Activated naive CD4-positive, alpha-beta T cell treated with anti-CD3 and anti-CD28 coated beads, Interleukin-2, amount 50 U/mL, for 72 hours (primary cell): ENCODE measurements at regions not wholly inside any gene's neighbourhood (a gene's known extent, or its start where the extent isn't known, plus 50 kb on each side); places are given as distances from the start of the nearest gene placed in this dataset.

Experiments
- ATAC-seq, 2 donors: fragments of 150-1000 bp; cut with Tn5 transposase; 2 replicates each; pipeline ENCODE4 v1.10.0; 2021; ENCODE audit warnings: mild to moderate bottlenecking in 2 of 2, moderate library complexity in 2 of 2
- DNase-seq, 2 donors: peaks; one replicate each; pipeline ENCODE4 v3.0.0; 2021 to 2022; ENCODE audit warnings: low spot score in 2 of 2
- H3K27ac Mint-ChIP-seq, 2 donors: one replicate each; pipeline ENCODE4 v1.8.0; 2022; ENCODE audit warnings: mild to moderate bottlenecking in 2 of 2, mixed read lengths in 2 of 2
- H3K36me3 Mint-ChIP-seq, 2 donors: one replicate each; pipeline ENCODE4 v1.8.0; 2022; ENCODE audit warnings: mixed read lengths in 2 of 2
- H3K9me3 Mint-ChIP-seq, 2 donors: one replicate each; pipeline ENCODE4 v1.8.0; 2022; ENCODE audit warnings: mixed read lengths in 2 of 2

GRCh38 chr12:132439333-132439904 is 50.5 kb upstream of the FBRSL1 start:
- peak overlapping the region in 1 of 2 donors; percentile 77 for H3K27ac Mint-ChIP-seq
- H3K36me3 Mint-ChIP-seq, result no peaks in the 10 kb centered on the region
- ATAC-seq (peak in 1 of 2 donors; percentile 22), DNase-seq (no peak)
- no peaks in the 10 kb centered on the region for H3K9me3 Mint-ChIP-seq

GRCh38 chr12:132438726-132439125 is 51.2 kb upstream of the FBRSL1 start:
- DNase-seq, result no peak
- Mint-ChIP-seq H3K9me3 (no peaks in the 10 kb centered on the region), H3K27ac (no peak overlapping the region)

GRCh38 chr12:132437943-132438700 is 51.8 kb upstream of the FBRSL1 start:
- Mint-ChIP-seq H3K36me3 (no peaks in the 10 kb centered on the region), H3K27ac (no peak overlapping the region), H3K9me3 (no peaks in the 10 kb centered on the region)
- peak in 1 of 2 donors; percentile 43 for ATAC-seq
- no peak for DNase-seq

More at GRCh38 chr12:132438726-132439125, 51.2 kb upstream of the FBRSL1 start:
- no peak for ATAC-seq
- no peaks in the 10 kb centered on the region for H3K36me3 Mint-ChIP-seq

GRCh38 chr12:132437252-132437932 is 52.6 kb upstream of the FBRSL1 start:
- Mint-ChIP-seq H3K36me3 (no peaks in the 10 kb centered on the region), H3K27ac (no peak overlapping the region), H3K9me3 (no peaks in the 10 kb centered on the region)
- ATAC-seq (peak; percentile 37 to 53), DNase-seq (no peak)

GRCh38 chr12:132436791-132437251 is 53.1 kb upstream of the FBRSL1 start:
- no peaks in the 10 kb centered on the region for H3K36me3 Mint-ChIP-seq
- no peak overlapping the region for H3K27ac Mint-ChIP-seq
- ATAC-seq (no peak), DNase-seq (no peak)
- no peaks in the 10 kb centered on the region for H3K9me3 Mint-ChIP-seq

- no peak overlapping the region for H3K27ac Mint-ChIP-seq
Observed at GRCh38 chr12:132435486-132436187, 54.3 kb upstream of the FBRSL1 start.

GRCh38 chr12:132433641-132434395 is 56.1 kb upstream of the FBRSL1 start:
- no peak for DNase-seq
- H3K9me3 Mint-ChIP-seq, result no peaks in the 10 kb centered on the region
- no peak overlapping the region for H3K27ac Mint-ChIP-seq

More at GRCh38 chr12:132435486-132436187, 54.3 kb upstream of the FBRSL1 start:
- H3K9me3 Mint-ChIP-seq, result no peaks in the 10 kb centered on the region
- H3K36me3 Mint-ChIP-seq, result no peaks in the 10 kb centered on the region
- no peak for DNase-seq
- ATAC-seq, result no peak

GRCh38 chr12:132432721-132433577 is 57.0 kb upstream of the FBRSL1 start:
- ATAC-seq, result no peak
- Mint-ChIP-seq H3K36me3 (no peaks in the 10 kb centered on the region), H3K27ac (no peak overlapping the region), H3K9me3 (no peaks in the 10 kb centered on the region)
- DNase-seq, result no peak

More at GRCh38 chr12:132433641-132434395, 56.1 kb upstream of the FBRSL1 start:
- ATAC-seq, result no peak
- H3K36me3 Mint-ChIP-seq, result no peaks in the 10 kb centered on the region

- Mint-ChIP-seq H3K36me3 (no peaks in the 10 kb centered on the region), H3K9me3 (no peaks in the 10 kb centered on the region), H3K27ac (no peak overlapping the region)
- ATAC-seq, result no peak
- no peak for DNase-seq
Observed at GRCh38 chr12:132432126-132432705, 57.7 kb upstream of the FBRSL1 start.

- peaks cover 0 to under 1% of the 10 kb centered on the region in 2 donors for H3K36me3 Mint-ChIP-seq
- DNase-seq, result no peak
- no peak for ATAC-seq
- H3K27ac Mint-ChIP-seq, result no peak overlapping the region
- H3K9me3 Mint-ChIP-seq, result no peaks in the 10 kb centered on the region
Observed at GRCh38 chr12:132430838-132431774, 58.8 kb upstream of the FBRSL1 start.

GRCh38 chr12:132429946-132430643 is 59.9 kb upstream of the FBRSL1 start:
- peak; percentile 79 to 87 for ATAC-seq
- Mint-ChIP-seq H3K27ac (peak overlapping the region in 1 of 2 donors; percentile 63), H3K9me3 (peaks cover 0 to 2% of the 10 kb centered on the region in 2 donors), H3K36me3 (peaks cover 0 to 8% of the 10 kb centered on the region in 2 donors)
- DNase-seq, result no peak

- Mint-ChIP-seq H3K27ac (no peak overlapping the region), H3K9me3 (peaks cover 0 to 6% of the 10 kb centered on the region in 2 donors), H3K36me3 (peaks cover 0 to 12% of the 10 kb centered on the region in 2 donors)
- DNase-seq (no peak), ATAC-seq (no peak)
Observed at GRCh38 chr12:132429602-132429945, 60.4 kb upstream of the FBRSL1 start.

GRCh38 chr12:132428936-132429601 is 60.9 kb upstream of the FBRSL1 start:
- peaks cover 0 to 12% of the 10 kb centered on the region in 2 donors for H3K36me3 Mint-ChIP-seq

More at GRCh38 chr12:132428936-132429601, 60.9 kb upstream of the FBRSL1 start:
- Mint-ChIP-seq H3K27ac (no peak overlapping the region), H3K9me3 (peaks cover 0 to 6% of the 10 kb centered on the region in 2 donors)
- DNase-seq, result no peak
- no peak for ATAC-seq
